ENCODE measurements at regions not wholly inside any gene's neighbourhood (a gene's known extent, or its start where the extent isn't known, plus 50 kb on each side); places are given as distances from the start of the nearest gene placed in this dataset.

GRCh38 chr15:36005542-36005941 is 459.6 kb upstream of the DPH6 start:
- TF ChIP-seq CTCF (IDR thresholded peaks at IDR 0.05): no peak
- TF ChIP-seq POLR2AphosphoS5 (IDR thresholded peaks at IDR 0.05; ENCODE audit: low read depth, low read length): no peak
- no peak for TF ChIP-seq SIN3A (IDR thresholded peaks at IDR 0.05; ENCODE audit: borderline replicate concordance, insufficient read depth, low read depth, low read length)
- TF ChIP-seq, protein P1, sequence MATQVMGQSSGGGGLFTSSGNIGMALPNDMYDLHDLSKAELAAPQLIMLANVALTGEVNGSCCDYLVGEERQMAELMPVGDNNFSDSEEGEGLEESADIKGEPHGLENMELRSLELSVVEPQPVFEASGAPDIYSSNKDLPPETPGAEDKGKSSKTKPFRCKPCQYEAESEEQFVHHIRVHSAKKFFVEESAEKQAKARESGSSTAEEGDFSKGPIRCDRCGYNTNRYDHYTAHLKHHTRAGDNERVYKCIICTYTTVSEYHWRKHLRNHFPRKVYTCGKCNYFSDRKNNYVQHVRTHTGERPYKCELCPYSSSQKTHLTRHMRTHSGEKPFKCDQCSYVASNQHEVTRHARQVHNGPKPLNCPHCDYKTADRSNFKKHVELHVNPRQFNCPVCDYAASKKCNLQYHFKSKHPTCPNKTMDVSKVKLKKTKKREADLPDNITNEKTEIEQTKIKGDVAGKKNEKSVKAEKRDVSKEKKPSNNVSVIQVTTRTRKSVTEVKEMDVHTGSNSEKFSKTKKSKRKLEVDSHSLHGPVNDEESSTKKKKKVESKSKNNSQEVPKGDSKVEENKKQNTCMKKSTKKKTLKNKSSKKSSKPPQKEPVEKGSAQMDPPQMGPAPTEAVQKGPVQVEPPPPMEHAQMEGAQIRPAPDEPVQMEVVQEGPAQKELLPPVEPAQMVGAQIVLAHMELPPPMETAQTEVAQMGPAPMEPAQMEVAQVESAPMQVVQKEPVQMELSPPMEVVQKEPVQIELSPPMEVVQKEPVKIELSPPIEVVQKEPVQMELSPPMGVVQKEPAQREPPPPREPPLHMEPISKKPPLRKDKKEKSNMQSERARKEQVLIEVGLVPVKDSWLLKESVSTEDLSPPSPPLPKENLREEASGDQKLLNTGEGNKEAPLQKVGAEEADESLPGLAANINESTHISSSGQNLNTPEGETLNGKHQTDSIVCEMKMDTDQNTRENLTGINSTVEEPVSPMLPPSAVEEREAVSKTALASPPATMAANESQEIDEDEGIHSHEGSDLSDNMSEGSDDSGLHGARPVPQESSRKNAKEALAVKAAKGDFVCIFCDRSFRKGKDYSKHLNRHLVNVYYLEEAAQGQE (IDR thresholded peaks at IDR 0.05; ENCODE audit: insufficient read depth in 1 of 2, low read depth in 2 of 2, low read length in 1 of 2): no peak

Data from Panc1 (cell line).